H1 (cell line): ENCODE measurements at regions not wholly inside any gene's neighbourhood (a gene's known extent, or its start where the extent isn't known, plus 50 kb on each side); places are given as distances from the start of the nearest gene placed in this dataset.

Experiments used
- CTCF ChIA-PET: fragments of 300-600 bp; sonication (Branson Sonifier 250); formaldehyde crosslinking; loops from one replicate; lab custom pipeline; 2021; ENCODE audit not compliant: partially characterized antibody; lab: Charles Lee
- POLR2A ChIA-PET: fragments of 300-600 bp; sonication (Branson Sonifier 250); formaldehyde crosslinking; loops from one replicate; lab custom pipeline; 2021; ENCODE audit warnings: inconsistent platforms; ENCODE audit not compliant: partially characterized antibody; lab: Charles Lee
- DNase-seq, 2 experiments: peaks; one replicate each; pipeline versions ENCODE4 v3.0.0 to v3.0.0-alpha.2; 2010 to 2022; ENCODE audit warnings: low spot score in 2 of 2, low read depth in 1 of 2, mixed read lengths in 1 of 2
- FAIRE-seq: peaks from 2 replicates; lab custom pipeline; 2011; peaks lifted over from hg19 to GRCh38; lab: Jason Lieb, UNC
- H2AFZ ChIP-seq: 2 replicates; pipeline ENCODE4 v1.8.1; 2012; ENCODE audit warnings: low read length, inconsistent platforms
- H2AK5ac ChIP-seq: 2 replicates; pipeline ENCODE4 v1.6.1; 2013; ENCODE audit warnings: low read depth, low read length
- H2BK120ac ChIP-seq: replicated peaks from 2 replicates; pipeline ENCODE3; 2013; ENCODE audit warnings: low read depth, low read length, inconsistent platforms
- H2BK12ac ChIP-seq: 2 replicates; pipeline ENCODE4 v1.6.1; 2013; ENCODE audit warnings: low read depth, low read length
- H2BK15ac ChIP-seq: 2 replicates; pipeline ENCODE4 v1.6.1; 2013; ENCODE audit warnings: low read length
- H2BK20ac ChIP-seq: 2 replicates; pipeline ENCODE4 v1.6.1; 2013; ENCODE audit warnings: low read length
- H2BK5ac ChIP-seq: 2 replicates; pipeline ENCODE4 v1.6.1; 2013; ENCODE audit warnings: low read depth, low read length
- H3K14ac ChIP-seq: 2 replicates; pipeline ENCODE4 v1.6.1; 2013; ENCODE audit warnings: inconsistent platforms; ENCODE audit not compliant: insufficient read length
- H3K18ac ChIP-seq: 2 replicates; pipeline ENCODE4 v1.6.1; 2013; ENCODE audit warnings: low read length; ENCODE audit errors: extremely low read depth
- H3K23ac ChIP-seq: 2 replicates; pipeline ENCODE4 v1.6.1; 2013; ENCODE audit warnings: inconsistent platforms; ENCODE audit not compliant: insufficient read length
- H3K23me2 ChIP-seq: 2 replicates; pipeline ENCODE4 v1.6.1; 2013; ENCODE audit warnings: low read depth, low read length
- H3K27ac ChIP-seq: 2 replicates; pipeline ENCODE4 v1.6.1; 2011; ENCODE audit warnings: low read depth, low read length, inconsistent platforms
- H3K27me3 ChIP-seq, 4 experiments: replicated peaks in 1 of 4; 1 replicate in 1 of 4; 2 replicates in 3 of 4; pipeline versions ENCODE4 v1.6.1 to v1.8.1; 2011 to 2013; ENCODE audit warnings: low read length in 3 of 4, mild to moderate bottlenecking in 3 of 4, inconsistent platforms in 2 of 4, mixed read lengths in 2 of 4, moderate library complexity in 1 of 4; ENCODE audit not compliant: control insufficient read depth in 3 of 4, insufficient read depth in 3 of 4; ENCODE audit errors: extremely low read depth in 1 of 4
- H3K36me3 ChIP-seq, 4 experiments: 2 replicates each; pipeline versions ENCODE4 v1.6.1 to v1.8.1; 2011 to 2013; ENCODE audit warnings: mild to moderate bottlenecking in 4 of 4, low read length in 3 of 4, moderate library complexity in 2 of 4, control low read depth in 1 of 4, inconsistent platforms in 1 of 4; ENCODE audit not compliant: insufficient read depth in 4 of 4, control insufficient read depth in 2 of 4
- H3K4ac ChIP-seq: replicated peaks from 2 replicates; pipeline ENCODE3; 2013; ENCODE audit warnings: low read length, low read depth, mixed read lengths, inconsistent platforms; ENCODE audit not compliant: insufficient read length
- H3K4me1 ChIP-seq, 4 experiments: replicated peaks in 1 of 4; 1 replicate in 1 of 4; 2 replicates in 3 of 4; pipeline versions ENCODE4 v1.6.1 to v1.8.1; 2011 to 2013; ENCODE audit warnings: low read length in 3 of 4, inconsistent platforms in 2 of 4, mixed read lengths in 1 of 4; ENCODE audit not compliant: insufficient read depth in 4 of 4, control insufficient read depth in 3 of 4
- H3K4me2 ChIP-seq, 2 experiments: 2 replicates each; pipeline versions ENCODE4 v1.6.1 to v1.8.1; 2011 to 2013; ENCODE audit warnings: low read depth in 2 of 2, low read length in 2 of 2, control low read depth in 1 of 2, inconsistent platforms in 1 of 2, mild to moderate bottlenecking in 1 of 2; ENCODE audit not compliant: insufficient read depth in 1 of 2
- H3K4me3 ChIP-seq, 4 experiments: fragments of 200-600, 300-600 bp in 1 of 4; sonication (generic), shearing (Covaris generic), sonication (Bioruptor Twin) in 1 of 4; 2 replicates each; pipeline versions ENCODE4 v1.5.1 to v1.8.1; 2011 to 2016; ENCODE audit warnings: low read length in 4 of 4, low read depth in 3 of 4, control low read depth in 2 of 4, inconsistent platforms in 2 of 4, mild to moderate bottlenecking in 2 of 4, mixed read lengths in 1 of 4, moderate library complexity in 1 of 4; ENCODE audit not compliant: insufficient read depth in 2 of 4; ENCODE audit errors: extremely low read depth in 1 of 4
- H3K56ac ChIP-seq: replicated peaks from 2 replicates; pipeline ENCODE3; 2013; ENCODE audit warnings: low read depth, mild to moderate bottlenecking, mixed read lengths, low read length, inconsistent platforms; ENCODE audit not compliant: insufficient read length
- H3K79me1 ChIP-seq: 2 replicates; pipeline ENCODE4 v1.6.1; 2013; ENCODE audit warnings: low read depth, low read length, control low read depth
- H3K79me2 ChIP-seq, 2 experiments: 2 replicates each; pipeline versions ENCODE4 v1.6.1 to v1.8.1; 2012 to 2013; ENCODE audit warnings: low read length in 2 of 2, mild to moderate bottlenecking in 2 of 2, inconsistent platforms in 1 of 2; ENCODE audit not compliant: insufficient read depth in 2 of 2, control insufficient read depth in 1 of 2
- H3K9ac ChIP-seq, 4 experiments: replicated peaks in 1 of 4; 1 replicate in 1 of 4; 2 replicates in 3 of 4; pipeline versions ENCODE4 v1.6.1 to v1.8.1; 2011 to 2013; ENCODE audit warnings: low read depth in 3 of 4, low read length in 3 of 4, control low read depth in 2 of 4, mild to moderate bottlenecking in 2 of 4, moderate library complexity in 2 of 4, inconsistent platforms in 1 of 4; ENCODE audit errors: extremely low read depth in 1 of 4
- H3K9me3 ChIP-seq, 2 experiments: 2 replicates each; pipeline versions ENCODE4 v1.6.1 to v1.8.1; 2012 to 2013; ENCODE audit warnings: mild to moderate bottlenecking in 2 of 2, moderate library complexity in 2 of 2, control low read depth in 1 of 2, inconsistent platforms in 1 of 2, low read depth in 1 of 2, low read length in 1 of 2, mixed read lengths in 1 of 2; ENCODE audit not compliant: insufficient read depth in 2 of 2
- H4K20me1 ChIP-seq, 2 experiments: replicated peaks in 1 of 2; 2 replicates each; pipeline versions ENCODE3 to v1.8.1; 2011 to 2013; ENCODE audit warnings: inconsistent platforms in 2 of 2, low read length in 2 of 2, mild to moderate bottlenecking in 1 of 2; ENCODE audit not compliant: insufficient read depth in 2 of 2, control insufficient read depth in 1 of 2
- H4K5ac ChIP-seq: 2 replicates; pipeline ENCODE4 v1.6.1; 2013; ENCODE audit warnings: low read length, low read depth, mixed read lengths, inconsistent platforms; ENCODE audit not compliant: insufficient read length
- H4K8ac ChIP-seq: 2 replicates; pipeline ENCODE4 v1.8.0; 2013; ENCODE audit warnings: mild to moderate bottlenecking, moderate library complexity, low read length, inconsistent platforms; ENCODE audit not compliant: insufficient read depth; ENCODE audit errors: extremely low read depth
- H4K91ac ChIP-seq: replicated peaks from 2 replicates; pipeline ENCODE3; 2013; ENCODE audit warnings: low read length, mixed read lengths, inconsistent platforms; ENCODE audit not compliant: insufficient read length
- JUN ChIP-seq: IDR thresholded peaks from 2 replicates; pipeline ENCODE4 v1.6.1; 2011; ENCODE audit warnings: low read depth, mild to moderate bottlenecking, improper control_type of control experiment, low read length
- PHF8 ChIP-seq: fragments of 200-600 bp; sonication (generic); conservative IDR thresholded peaks from 2 replicates; pipeline ENCODE4 v1.7.1; 2012; ENCODE audit warnings: low read depth, mild to moderate bottlenecking, inconsistent platforms, low read length, moderate library complexity
- RNF2 ChIP-seq: fragments of 200-900, 300-1000 bp; sonication (generic); IDR thresholded peaks from 2 replicates; pipeline ENCODE4 v1.7.1; 2016; ENCODE audit warnings: borderline replicate concordance, low read depth, mild to moderate bottlenecking, antibody characterized with exemption, low read length; ENCODE audit not compliant: poor library complexity, severe bottlenecking; ENCODE audit errors: missing control alignments
- WGBS, 2 experiments: shearing (Covaris generic) in 1 of 2; methylation state at CpG; one replicate each; pipeline versions ENCODE4 v1.1.6 to v1.1.7; 2013 to 2015; ENCODE audit warnings: low lambda C conversion rate in 2 of 2, mixed read lengths in 2 of 2, inconsistent platforms in 1 of 2, low coverage in 1 of 2, missing lambda C conversion rate in 1 of 2; ENCODE audit not compliant: insufficient replicate concordance in 2 of 2, insufficient coverage in 1 of 2, insufficient read length in 1 of 2; ENCODE audit errors: extremely low coverage in 1 of 2, missing lambda C conversion rate in 1 of 2; 5-methylcytosine and 5-hydroxymethylcytosine counted together

- H2AK5ac ChIP-seq = no peak overlapping the region
- no peak overlapping the region for H2BK12ac ChIP-seq
- no peak overlapping the region for H2BK120ac ChIP-seq
- no peak overlapping the region for H3K4me3 ChIP-seq
- FAIRE-seq (no peak), DNase-seq (no peak)
- H4K20me1 ChIP-seq = no peaks in the 10 kb centered on the region
- H3K79me2 ChIP-seq = no peaks in the 10 kb centered on the region
- no peaks in the 10 kb centered on the region for H3K79me1 ChIP-seq
- no peak overlapping the region for H2BK15ac ChIP-seq
- CTCF ChIA-PET = no interaction called here
- no peaks in the 10 kb centered on the region for H3K9me3 ChIP-seq
- no peaks in the 10 kb centered on the region for H3K27me3 ChIP-seq
- no peak overlapping the region for H3K23ac ChIP-seq
- H3K23me2 ChIP-seq = no peaks in the 10 kb centered on the region
- H3K9ac ChIP-seq = no peak overlapping the region
- H3K18ac ChIP-seq = no peak overlapping the region
- WGBS, 2 experiments = 83% methylated on average over 2 of the region's 2 CpGs; no CpG with 5 or more reads in 1 of the 2 experiments
- no peak overlapping the region for H4K8ac ChIP-seq
- no peak overlapping the region for H4K5ac ChIP-seq
- H3K4me2 ChIP-seq = no peak overlapping the region
- no peak overlapping the region for H3K27ac ChIP-seq
- no peak overlapping the region for H3K56ac ChIP-seq
- no peaks in the 10 kb centered on the region for H3K4me1 ChIP-seq
- H2BK5ac ChIP-seq = no peak overlapping the region
- H3K36me3 ChIP-seq = no peaks in the 10 kb centered on the region
- no peak overlapping the region for H2AFZ ChIP-seq
- no peak overlapping the region for H4K91ac ChIP-seq
- no peak overlapping the region for H3K14ac ChIP-seq
- POLR2A ChIA-PET = no interaction called here
- H3K4ac ChIP-seq = no peak overlapping the region
- no peak overlapping the region for H2BK20ac ChIP-seq
- TF ChIP-seq RNF2 = no peak
- TF ChIP-seq PHF8 = no peak
- no peak for TF ChIP-seq JUN
These were observed 752.1 kb downstream of the LTN1 start for GRCh38 chr21:28240586-28240985.
